Ovary (tissue), 3 donors: ENCODE measurements at regions not wholly inside any gene's neighbourhood (a gene's known extent, or its start where the extent isn't known, plus 50 kb on each side); places are given as distances from the start of the nearest gene placed in this dataset.
"Not testable (repeated sequence)": the region's sequence is repeated elsewhere in the genome, so short reads cannot be mapped to it uniquely, and the experiment has no call there.

ENCODE experiments used
- POLR2A ChIP-seq: fragments of 450-650 bp; IDR thresholded peaks from one replicate; pipeline ENCODE4 v1.6.1; 2017; ENCODE audit warnings: antibody characterized with exemption, mild to moderate bottlenecking, moderate library complexity
- TF ChIP-seq, protein P1 (sequence below), 3 donors: fragments of 450-650 bp in 2 of 3; fragments of 200-600 bp in 1 of 3; IDR thresholded peaks; one replicate each; pipeline versions ENCODE4 v1.5.1 to v1.8.0; 2016 to 2022; ENCODE audit warnings: antibody characterized with exemption in 3 of 3, mild to moderate bottlenecking in 1 of 3
- donor health status: DM: no; HTN: no; CAD: no.

DNA sequence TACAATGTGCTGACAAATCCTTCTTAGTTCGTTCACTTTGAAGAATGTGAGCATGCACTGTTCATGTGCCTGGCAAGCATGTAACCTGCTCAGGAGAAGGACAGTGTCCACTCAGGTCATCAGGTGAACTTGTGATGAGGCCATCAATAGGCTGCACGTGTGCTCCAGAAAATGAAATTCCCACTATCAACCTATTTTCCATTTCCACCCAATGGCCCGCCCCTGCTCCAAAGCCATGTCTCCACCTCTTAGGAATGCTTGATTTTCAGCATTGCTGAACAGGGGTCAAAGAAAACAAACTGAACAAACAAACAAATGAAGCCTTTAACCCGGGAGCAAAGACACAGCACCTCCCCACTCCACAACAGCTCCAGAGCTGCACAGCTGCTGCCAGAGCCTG, 563.2 kb downstream of the TUBA3C start:
- TF ChIP-seq, protein P1, sequence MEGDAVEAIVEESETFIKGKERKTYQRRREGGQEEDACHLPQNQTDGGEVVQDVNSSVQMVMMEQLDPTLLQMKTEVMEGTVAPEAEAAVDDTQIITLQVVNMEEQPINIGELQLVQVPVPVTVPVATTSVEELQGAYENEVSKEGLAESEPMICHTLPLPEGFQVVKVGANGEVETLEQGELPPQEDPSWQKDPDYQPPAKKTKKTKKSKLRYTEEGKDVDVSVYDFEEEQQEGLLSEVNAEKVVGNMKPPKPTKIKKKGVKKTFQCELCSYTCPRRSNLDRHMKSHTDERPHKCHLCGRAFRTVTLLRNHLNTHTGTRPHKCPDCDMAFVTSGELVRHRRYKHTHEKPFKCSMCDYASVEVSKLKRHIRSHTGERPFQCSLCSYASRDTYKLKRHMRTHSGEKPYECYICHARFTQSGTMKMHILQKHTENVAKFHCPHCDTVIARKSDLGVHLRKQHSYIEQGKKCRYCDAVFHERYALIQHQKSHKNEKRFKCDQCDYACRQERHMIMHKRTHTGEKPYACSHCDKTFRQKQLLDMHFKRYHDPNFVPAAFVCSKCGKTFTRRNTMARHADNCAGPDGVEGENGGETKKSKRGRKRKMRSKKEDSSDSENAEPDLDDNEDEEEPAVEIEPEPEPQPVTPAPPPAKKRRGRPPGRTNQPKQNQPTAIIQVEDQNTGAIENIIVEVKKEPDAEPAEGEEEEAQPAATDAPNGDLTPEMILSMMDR (IDR thresholded peaks at IDR 0.05), result not testable (repeated sequence)
- not testable (repeated sequence) for TF ChIP-seq POLR2A
